Sigmoid colon (tissue), 6 donors: ENCODE measurements at regions not wholly inside any gene's neighbourhood (a gene's known extent, or its start where the extent isn't known, plus 50 kb on each side); places are given as distances from the start of the nearest gene placed in this dataset.

Experiments
- DNase-seq: peaks from one replicate; pipeline ENCODE4 v3.0.0-alpha.2; 2019
- H3K27ac ChIP-seq, 4 donors: fragments of 200-600 bp; sonication (generic); one replicate each; pipeline ENCODE4 v1.5.1; 2016 to 2019; ENCODE audit warnings: mild to moderate bottlenecking in 1 of 4
- H3K27me3 ChIP-seq, 3 donors: fragments of 200-600 bp; sonication (generic); one replicate each; pipeline ENCODE4 v1.5.1; 2019; ENCODE audit warnings: mild to moderate bottlenecking in 1 of 3
- H3K36me3 ChIP-seq, 4 donors: fragments of 200-600 bp; sonication (generic); one replicate each; pipeline ENCODE4 v1.5.1; 2016 to 2019
- H3K4me1 ChIP-seq, 4 donors: fragments of 200-600 bp; sonication (generic); one replicate each; pipeline ENCODE4 v1.5.1; 2017 to 2019
- H3K4me3 ChIP-seq, 4 donors: fragments of 200-600 bp; sonication (generic); one replicate each; pipeline ENCODE4 v1.5.1; 2017 to 2019; ENCODE audit warnings: mild to moderate bottlenecking in 2 of 4, moderate library complexity in 1 of 4
- H3K9me3 ChIP-seq, 4 donors: fragments of 200-600 bp in 3 of 4; sonication (generic) in 3 of 4; one replicate each; pipeline versions ENCODE4 v1.5.1 to v1.6.1; 2013 to 2019
- EP300 ChIP-seq, 4 donors: sonication (generic); formaldehyde crosslinking; IDR thresholded peaks; one replicate each; pipeline ENCODE4 v1.6.1; 2017; ENCODE audit warnings: antibody characterized with exemption in 4 of 4
- POLR2A ChIP-seq, 2 donors: fragments of 450-650 bp; IDR thresholded peaks; one replicate each; pipeline ENCODE4 v1.6.1; 2016; ENCODE audit warnings: antibody characterized with exemption in 2 of 2, mild to moderate bottlenecking in 2 of 2, moderate library complexity in 2 of 2
- POLR2AphosphoS5 ChIP-seq, 4 donors: sonication (generic); formaldehyde crosslinking; IDR thresholded peaks; one replicate each; pipeline ENCODE4 v1.6.1; 2017; ENCODE audit warnings: antibody characterized with exemption in 4 of 4
- WGBS, 2 donors: extraction: QIAGEN DNeasy Blood & Tissue Kit; methylation state at CpG; one replicate each; pipeline ENCODE4 v1.1.7; 2013; 5-methylcytosine and 5-hydroxymethylcytosine counted together
- intact Hi-C: fragments of 100-400 bp; cut with DNase I; formaldehyde crosslinking; loops from one replicate; pipeline ENCODE4 v1.15.1; 2023
- TF ChIP-seq, protein P1 (sequence below), 4 experiments: fragments of 450-650 bp in 3 of 4; fragments of 200-600 bp in 1 of 4; IDR thresholded peaks; one replicate each; pipeline ENCODE4 v1.5.1; 2016 to 2019; ENCODE audit warnings: antibody characterized with exemption in 4 of 4, mild to moderate bottlenecking in 3 of 4, moderate library complexity in 2 of 4
- donor health status: healthy with polysubstance abuse.
- donor health status: healthy.

- Histone ChIP-seq H3K27ac (no peak overlapping the region), H3K27me3 (no peaks in the 10 kb centered on the region), H3K36me3 (no peaks in the 10 kb centered on the region), H3K4me1 (no peaks in the 10 kb centered on the region), H3K9me3 (no peaks in the 10 kb centered on the region), H3K4me3 (no peak overlapping the region)
- WGBS, 2 donors = 59 to 84% methylated on average over 2 of the region's 2 CpGs
- TF ChIP-seq, protein P1, sequence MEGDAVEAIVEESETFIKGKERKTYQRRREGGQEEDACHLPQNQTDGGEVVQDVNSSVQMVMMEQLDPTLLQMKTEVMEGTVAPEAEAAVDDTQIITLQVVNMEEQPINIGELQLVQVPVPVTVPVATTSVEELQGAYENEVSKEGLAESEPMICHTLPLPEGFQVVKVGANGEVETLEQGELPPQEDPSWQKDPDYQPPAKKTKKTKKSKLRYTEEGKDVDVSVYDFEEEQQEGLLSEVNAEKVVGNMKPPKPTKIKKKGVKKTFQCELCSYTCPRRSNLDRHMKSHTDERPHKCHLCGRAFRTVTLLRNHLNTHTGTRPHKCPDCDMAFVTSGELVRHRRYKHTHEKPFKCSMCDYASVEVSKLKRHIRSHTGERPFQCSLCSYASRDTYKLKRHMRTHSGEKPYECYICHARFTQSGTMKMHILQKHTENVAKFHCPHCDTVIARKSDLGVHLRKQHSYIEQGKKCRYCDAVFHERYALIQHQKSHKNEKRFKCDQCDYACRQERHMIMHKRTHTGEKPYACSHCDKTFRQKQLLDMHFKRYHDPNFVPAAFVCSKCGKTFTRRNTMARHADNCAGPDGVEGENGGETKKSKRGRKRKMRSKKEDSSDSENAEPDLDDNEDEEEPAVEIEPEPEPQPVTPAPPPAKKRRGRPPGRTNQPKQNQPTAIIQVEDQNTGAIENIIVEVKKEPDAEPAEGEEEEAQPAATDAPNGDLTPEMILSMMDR (IDR thresholded peaks at IDR 0.05) = no peak
- TF ChIP-seq POLR2AphosphoS5 (IDR thresholded peaks at IDR 0.05) (no peak), EP300 (IDR thresholded peaks at IDR 0.05) (no peak), POLR2A (IDR thresholded peaks at IDR 0.05) (no peak)
- no peak for DNase-seq
- intact Hi-C loops = no loop called here
Measured at GRCh38 chr3:117145677-117146076, 436.1 kb downstream of the TUSC7 start.

DNA sequence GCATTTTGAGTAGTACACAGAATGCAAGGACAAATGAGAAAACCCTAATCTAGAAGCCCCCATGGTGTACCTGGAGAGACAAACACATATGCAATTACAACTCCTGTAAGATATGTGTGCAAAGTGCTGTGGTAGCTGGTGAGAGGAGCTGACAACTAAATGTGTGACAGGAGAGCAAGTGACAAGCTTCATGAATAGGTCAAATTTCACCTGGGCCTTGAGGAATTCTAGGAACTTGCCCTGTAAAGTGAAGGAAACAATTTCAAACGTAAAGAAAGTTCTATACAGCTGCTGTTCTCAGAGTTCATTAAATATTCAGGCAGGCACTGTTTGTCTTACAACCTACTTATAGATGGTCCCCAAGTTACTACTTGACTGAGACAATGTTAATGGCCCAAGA lies 437.0 kb downstream of the TUSC7 start:
- Histone ChIP-seq H3K9me3 (no peaks in the 10 kb centered on the region), H3K36me3 (no peaks in the 10 kb centered on the region), H3K4me1 (no peaks in the 10 kb centered on the region), H3K27me3 (no peaks in the 10 kb centered on the region), H3K4me3 (no peak overlapping the region), H3K27ac (no peak overlapping the region)
- TF ChIP-seq, protein P1 (IDR thresholded peaks at IDR 0.05) = no peak
- no peak for TF ChIP-seq POLR2A (IDR thresholded peaks at IDR 0.05)
- no peak for TF ChIP-seq POLR2AphosphoS5 (IDR thresholded peaks at IDR 0.05)
- TF ChIP-seq EP300 (IDR thresholded peaks at IDR 0.05) = no peak
- WGBS, 2 donors = 58 to 79% methylated on average over 1 of the region's 1 CpG
- intact Hi-C loops = no loop called here
- DNase-seq = no peak

DNA sequence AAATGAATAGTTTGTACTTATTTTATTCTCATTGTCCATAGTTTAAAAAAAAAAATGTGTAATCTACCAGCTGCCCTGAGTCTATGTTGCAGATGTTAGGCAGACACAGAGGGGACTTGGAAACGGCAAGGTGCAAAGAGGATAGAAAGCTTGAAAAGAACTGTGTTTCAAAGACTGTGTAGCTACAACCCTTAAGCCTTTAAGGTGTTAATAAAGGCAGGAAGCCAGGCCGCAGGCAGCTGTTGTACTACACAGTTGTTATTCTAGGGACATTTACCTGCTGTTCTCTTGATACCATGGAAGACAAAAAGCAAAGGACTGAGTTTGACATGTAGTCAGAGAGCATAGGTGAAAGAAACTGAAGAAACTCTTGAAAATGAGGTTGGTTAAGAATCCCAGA lies 440.0 kb downstream of the TUSC7 start:
- TF ChIP-seq POLR2AphosphoS5 (IDR thresholded peaks at IDR 0.05) (no peak), POLR2A (IDR thresholded peaks at IDR 0.05) (no peak), EP300 (IDR thresholded peaks at IDR 0.05) (no peak)
- TF ChIP-seq, protein P1 (IDR thresholded peaks at IDR 0.05) = no peak
- Histone ChIP-seq H3K4me1 (no peaks in the 10 kb centered on the region), H3K27me3 (no peaks in the 10 kb centered on the region), H3K9me3 (no peaks in the 10 kb centered on the region), H3K4me3 (no peak overlapping the region), H3K27ac (no peak overlapping the region), H3K36me3 (no peaks in the 10 kb centered on the region)
- intact Hi-C loops = no loop called here
- DNase-seq = no peak
- WGBS, 2 donors = 78 to 82% methylated on average over 2 of the region's 2 CpGs

- H3K9me3 ChIP-seq = no peaks in the 10 kb centered on the region
Measured at GRCh38 chr3:117150628-117151027, 441.0 kb downstream of the TUSC7 start.

GRCh38 chr3:117160176-117160575 lies 450.6 kb downstream of the TUSC7 start:
- Histone ChIP-seq H3K27ac (no peak overlapping the region), H3K36me3 (no peaks in the 10 kb centered on the region), H3K4me3 (no peak overlapping the region), H3K27me3 (no peaks in the 10 kb centered on the region), H3K4me1 (no peaks in the 10 kb centered on the region), H3K9me3 (no peaks in the 10 kb centered on the region)
- intact Hi-C loops = no loop called here
- DNase-seq = no peak
- TF ChIP-seq POLR2A (IDR thresholded peaks at IDR 0.05) (no peak), POLR2AphosphoS5 (IDR thresholded peaks at IDR 0.05) (no peak), EP300 (IDR thresholded peaks at IDR 0.05) (no peak)
- TF ChIP-seq, protein P1 (IDR thresholded peaks at IDR 0.05) = no peak
- 58 to 76% methylated on average over 3 of the region's 3 CpGs for WGBS, 2 donors

More at GRCh38 chr3:117150628-117151027, 441.0 kb downstream of the TUSC7 start:
- TF ChIP-seq EP300 (IDR thresholded peaks at IDR 0.05) (no peak), POLR2A (IDR thresholded peaks at IDR 0.05) (no peak), POLR2AphosphoS5 (IDR thresholded peaks at IDR 0.05) (no peak)
- TF ChIP-seq, protein P1 (IDR thresholded peaks at IDR 0.05) = no peak
- Histone ChIP-seq H3K36me3 (no peaks in the 10 kb centered on the region), H3K27me3 (no peaks in the 10 kb centered on the region), H3K4me3 (no peak overlapping the region), H3K27ac (no peak overlapping the region), H3K4me1 (no peaks in the 10 kb centered on the region)
- no peak for DNase-seq
- intact Hi-C loops = no loop called here
- 38 to 76% methylated on average over 3 of the region's 3 CpGs for WGBS, 2 donors
